ENCODE measurements at regions not wholly inside any gene's neighbourhood (a gene's known extent, or its start where the extent isn't known, plus 50 kb on each side); places are given as distances from the start of the nearest gene placed in this dataset.

- TF ChIP-seq, protein P1, sequence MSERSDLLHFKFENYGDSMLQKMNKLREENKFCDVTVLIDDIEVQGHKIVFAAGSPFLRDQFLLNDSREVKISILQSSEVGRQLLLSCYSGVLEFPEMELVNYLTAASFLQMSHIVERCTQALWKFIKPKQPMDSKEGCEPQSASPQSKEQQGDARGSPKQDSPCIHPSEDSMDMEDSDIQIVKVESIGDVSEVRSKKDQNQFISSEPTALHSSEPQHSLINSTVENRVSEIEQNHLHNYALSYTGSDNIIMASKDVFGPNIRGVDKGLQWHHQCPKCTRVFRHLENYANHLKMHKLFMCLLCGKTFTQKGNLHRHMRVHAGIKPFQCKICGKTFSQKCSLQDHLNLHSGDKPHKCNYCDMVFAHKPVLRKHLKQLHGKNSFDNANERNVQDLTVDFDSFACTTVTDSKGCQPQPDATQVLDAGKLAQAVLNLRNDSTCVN (tag by site-specific recombination; optimal IDR thresholded peaks at IDR 0.05): no peak
- TF ChIP-seq CTCF (tag by site-specific recombination; IDR thresholded peaks at IDR 0.05) (no peak), BCL11A (tag by site-specific recombination; IDR thresholded peaks at IDR 0.05; ENCODE audit: low read depth) (no peak)
- TF ChIP-seq, protein P2, sequence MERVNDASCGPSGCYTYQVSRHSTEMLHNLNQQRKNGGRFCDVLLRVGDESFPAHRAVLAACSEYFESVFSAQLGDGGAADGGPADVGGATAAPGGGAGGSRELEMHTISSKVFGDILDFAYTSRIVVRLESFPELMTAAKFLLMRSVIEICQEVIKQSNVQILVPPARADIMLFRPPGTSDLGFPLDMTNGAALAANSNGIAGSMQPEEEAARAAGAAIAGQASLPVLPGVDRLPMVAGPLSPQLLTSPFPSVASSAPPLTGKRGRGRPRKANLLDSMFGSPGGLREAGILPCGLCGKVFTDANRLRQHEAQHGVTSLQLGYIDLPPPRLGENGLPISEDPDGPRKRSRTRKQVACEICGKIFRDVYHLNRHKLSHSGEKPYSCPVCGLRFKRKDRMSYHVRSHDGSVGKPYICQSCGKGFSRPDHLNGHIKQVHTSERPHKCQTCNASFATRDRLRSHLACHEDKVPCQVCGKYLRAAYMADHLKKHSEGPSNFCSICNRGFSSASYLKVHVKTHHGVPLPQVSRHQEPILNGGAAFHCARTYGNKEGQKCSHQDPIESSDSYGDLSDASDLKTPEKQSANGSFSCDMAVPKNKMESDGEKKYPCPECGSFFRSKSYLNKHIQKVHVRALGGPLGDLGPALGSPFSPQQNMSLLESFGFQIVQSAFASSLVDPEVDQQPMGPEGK (tag by site-specific recombination; IDR thresholded peaks at IDR 0.05): no peak
Measured at GRCh38 chr13:44303681-44304432, 69.8 kb upstream of the SERP2 start.
